Hepatocyte (in vitro differentiated cells): ENCODE measurements at regions not wholly inside any gene's neighbourhood (a gene's known extent, or its start where the extent isn't known, plus 50 kb on each side); places are given as distances from the start of the nearest gene placed in this dataset.

Experiments
- EZH2 ChIP-seq: fragments of 200-600 bp; sonication (generic); IDR thresholded peaks from 2 replicates; pipeline ENCODE4 v1.6.1; 2016; ENCODE audit warnings: antibody characterized with exemption, mild to moderate bottlenecking, borderline replicate concordance
- TF ChIP-seq, protein P1 (sequence below): fragments of 200-600 bp; sonication (generic); IDR thresholded peaks from 2 replicates; pipeline ENCODE4 v1.5.1; 2016; ENCODE audit warnings: antibody characterized with exemption, mild to moderate bottlenecking; ENCODE audit not compliant: poor library complexity

DNA sequence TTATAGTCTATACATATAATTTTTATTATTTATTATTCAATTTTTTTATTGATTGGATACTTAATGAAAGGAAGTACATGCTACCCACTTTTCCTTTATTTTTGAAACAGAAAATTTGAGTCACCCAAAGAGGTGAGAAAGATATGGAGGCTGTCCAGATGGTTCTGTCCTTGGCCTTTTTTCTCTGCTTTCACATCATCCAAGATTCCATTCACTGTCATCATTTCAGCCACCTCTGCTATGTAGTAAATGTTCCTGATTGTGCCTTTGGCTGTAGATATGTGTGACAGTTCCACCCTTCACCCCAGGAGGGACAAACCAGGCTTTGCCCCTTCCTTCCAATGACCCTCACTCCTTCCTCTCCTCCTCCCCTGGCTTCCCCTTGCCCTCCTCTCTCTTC is 675.7 kb upstream of the ID2 start:
- TF ChIP-seq, protein P1, sequence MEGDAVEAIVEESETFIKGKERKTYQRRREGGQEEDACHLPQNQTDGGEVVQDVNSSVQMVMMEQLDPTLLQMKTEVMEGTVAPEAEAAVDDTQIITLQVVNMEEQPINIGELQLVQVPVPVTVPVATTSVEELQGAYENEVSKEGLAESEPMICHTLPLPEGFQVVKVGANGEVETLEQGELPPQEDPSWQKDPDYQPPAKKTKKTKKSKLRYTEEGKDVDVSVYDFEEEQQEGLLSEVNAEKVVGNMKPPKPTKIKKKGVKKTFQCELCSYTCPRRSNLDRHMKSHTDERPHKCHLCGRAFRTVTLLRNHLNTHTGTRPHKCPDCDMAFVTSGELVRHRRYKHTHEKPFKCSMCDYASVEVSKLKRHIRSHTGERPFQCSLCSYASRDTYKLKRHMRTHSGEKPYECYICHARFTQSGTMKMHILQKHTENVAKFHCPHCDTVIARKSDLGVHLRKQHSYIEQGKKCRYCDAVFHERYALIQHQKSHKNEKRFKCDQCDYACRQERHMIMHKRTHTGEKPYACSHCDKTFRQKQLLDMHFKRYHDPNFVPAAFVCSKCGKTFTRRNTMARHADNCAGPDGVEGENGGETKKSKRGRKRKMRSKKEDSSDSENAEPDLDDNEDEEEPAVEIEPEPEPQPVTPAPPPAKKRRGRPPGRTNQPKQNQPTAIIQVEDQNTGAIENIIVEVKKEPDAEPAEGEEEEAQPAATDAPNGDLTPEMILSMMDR = no peak
- no peak for TF ChIP-seq EZH2
